ENCODE measurements at regions not wholly inside any gene's neighbourhood (a gene's known extent, or its start where the extent isn't known, plus 50 kb on each side); places are given as distances from the start of the nearest gene placed in this dataset.

DNA sequence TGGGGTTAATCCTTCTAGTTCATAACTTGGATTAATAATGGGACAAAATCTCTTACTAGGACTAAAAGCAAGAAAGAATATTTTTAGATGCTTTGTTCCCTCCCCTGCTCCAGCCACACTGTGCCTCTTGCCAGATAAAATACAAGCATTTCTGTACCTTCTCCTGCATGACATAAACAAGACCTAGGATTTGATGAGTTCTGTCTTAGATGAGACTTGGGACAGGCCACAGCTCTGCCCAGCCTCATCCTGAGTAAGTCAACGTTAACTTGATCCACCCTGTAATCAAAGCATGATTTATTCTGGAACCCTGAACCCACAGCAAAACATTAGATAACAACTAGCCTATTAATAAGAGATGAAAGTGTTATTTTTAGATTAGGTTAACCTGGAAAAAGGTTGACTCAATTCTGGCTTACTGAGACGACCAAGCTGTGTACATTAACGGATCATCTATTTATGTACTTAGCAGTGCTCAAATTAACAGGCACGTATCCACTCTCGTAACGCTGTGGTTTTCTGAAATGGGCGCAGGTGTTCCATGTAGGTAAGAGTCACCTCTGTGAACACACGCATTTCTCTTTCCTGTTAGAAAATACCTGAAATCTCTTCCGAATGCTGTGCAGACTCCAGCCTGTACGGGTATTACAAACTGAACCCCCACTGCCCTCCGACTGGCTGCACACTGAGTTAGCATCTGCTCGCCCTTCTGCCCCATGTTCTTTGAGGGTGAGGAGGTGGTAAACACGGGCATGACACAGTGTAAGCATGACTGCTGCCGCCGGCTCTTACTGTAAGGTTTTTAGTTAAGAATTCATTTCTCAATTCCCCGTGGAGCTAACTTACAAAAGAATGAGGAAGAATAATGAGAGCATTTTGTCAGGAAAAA is 132.1 kb upstream of the FOXQ1 start:
- Histone ChIP-seq H3K4me1 (peaks cover 0 to 14% (median 0%) of the 10 kb centered on the region in 4 donors), H3K27ac (no peak overlapping the region), H3K9me3 (no peaks in the 10 kb centered on the region), H3K27me3 (no peaks in the 10 kb centered on the region), H3K36me3 (no peaks in the 10 kb centered on the region), H3K4me3 (no peak overlapping the region)
- ATAC-seq (peak in 1 of 4 donors; percentile 37), DNase-seq (no peak)
- 37% methylated on average over 16 of the region's 16 CpGs for WGBS (ENCODE audit: insufficient coverage, low coverage, low lambda C conversion rate, missing lambda C conversion rate)
- intact Hi-C loops (cut with DNase I) = no loop called here
- TF ChIP-seq POLR2A (IDR thresholded peaks at IDR 0.05) = no peak
- TF ChIP-seq, protein P1, sequence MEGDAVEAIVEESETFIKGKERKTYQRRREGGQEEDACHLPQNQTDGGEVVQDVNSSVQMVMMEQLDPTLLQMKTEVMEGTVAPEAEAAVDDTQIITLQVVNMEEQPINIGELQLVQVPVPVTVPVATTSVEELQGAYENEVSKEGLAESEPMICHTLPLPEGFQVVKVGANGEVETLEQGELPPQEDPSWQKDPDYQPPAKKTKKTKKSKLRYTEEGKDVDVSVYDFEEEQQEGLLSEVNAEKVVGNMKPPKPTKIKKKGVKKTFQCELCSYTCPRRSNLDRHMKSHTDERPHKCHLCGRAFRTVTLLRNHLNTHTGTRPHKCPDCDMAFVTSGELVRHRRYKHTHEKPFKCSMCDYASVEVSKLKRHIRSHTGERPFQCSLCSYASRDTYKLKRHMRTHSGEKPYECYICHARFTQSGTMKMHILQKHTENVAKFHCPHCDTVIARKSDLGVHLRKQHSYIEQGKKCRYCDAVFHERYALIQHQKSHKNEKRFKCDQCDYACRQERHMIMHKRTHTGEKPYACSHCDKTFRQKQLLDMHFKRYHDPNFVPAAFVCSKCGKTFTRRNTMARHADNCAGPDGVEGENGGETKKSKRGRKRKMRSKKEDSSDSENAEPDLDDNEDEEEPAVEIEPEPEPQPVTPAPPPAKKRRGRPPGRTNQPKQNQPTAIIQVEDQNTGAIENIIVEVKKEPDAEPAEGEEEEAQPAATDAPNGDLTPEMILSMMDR (IDR thresholded peaks at IDR 0.05) = no peak

- DNase-seq (no peak), ATAC-seq (peak in 3 of 4 donors; percentile 28 to 55 (median 31))
- Histone ChIP-seq H3K4me1 (peaks cover 0 to 14% (median 0%) of the 10 kb centered on the region in 4 donors), H3K27me3 (no peaks in the 10 kb centered on the region), H3K36me3 (no peaks in the 10 kb centered on the region), H3K27ac (no peak overlapping the region), H3K9me3 (no peaks in the 10 kb centered on the region), H3K4me3 (no peak overlapping the region)
- whole genome bisulfite sequencing (ENCODE audit: insufficient coverage, low coverage, low lambda C conversion rate, missing lambda C conversion rate) = 63% methylated on average over 2 of the region's 3 CpGs
- intact Hi-C loops (cut with DNase I) = no loop called here
- TF ChIP-seq, protein P1 (IDR thresholded peaks at IDR 0.05) = no peak
- no peak for TF ChIP-seq POLR2A (IDR thresholded peaks at IDR 0.05)
Measured at GRCh38 chr6:1178590-1178989, 133.3 kb upstream of the FOXQ1 start.

DNA sequence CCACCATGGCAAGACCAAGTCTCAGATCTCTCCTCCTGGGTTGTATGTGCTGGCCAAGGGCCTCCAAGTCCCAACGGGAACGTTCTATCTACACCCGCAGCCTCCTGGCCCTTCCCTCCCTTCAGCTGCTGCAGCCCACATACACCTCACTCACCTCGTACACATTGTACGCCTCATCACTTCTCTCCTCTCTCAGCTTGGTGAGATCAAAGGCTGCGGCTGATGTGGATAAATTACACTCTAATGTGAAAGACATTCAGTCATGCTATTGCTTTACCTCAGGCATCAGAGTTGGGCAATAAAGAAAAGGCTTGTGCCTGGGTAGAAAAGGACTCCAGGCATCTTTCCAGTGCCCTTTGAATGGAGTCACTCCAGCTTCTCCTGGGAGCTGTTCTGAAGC is 135.3 kb upstream of the FOXQ1 start:
- DNase-seq = no peak
- no peaks in the 10 kb centered on the region for H3K4me1 ChIP-seq
- no peaks in the 10 kb centered on the region for H3K9me3 ChIP-seq
- H3K27me3 ChIP-seq = no peaks in the 10 kb centered on the region
- TF ChIP-seq, protein P1 (IDR thresholded peaks at IDR 0.05) = no peak
- TF ChIP-seq POLR2A (IDR thresholded peaks at IDR 0.05) = no peak
- intact Hi-C loops (cut with DNase I) = no loop called here
- H3K36me3 ChIP-seq = no peaks in the 10 kb centered on the region
- H3K4me3 ChIP-seq = no peak overlapping the region
- no peak for ATAC-seq
- 79% methylated on average over 6 of the region's 6 CpGs for WGBS (ENCODE audit: insufficient coverage, low coverage, low lambda C conversion rate, missing lambda C conversion rate)
- no peak overlapping the region for H3K27ac ChIP-seq

- Histone ChIP-seq H3K27ac (no peak overlapping the region), H3K36me3 (no peaks in the 10 kb centered on the region), H3K4me3 (no peak overlapping the region), H3K27me3 (no peaks in the 10 kb centered on the region), H3K4me1 (no peaks in the 10 kb centered on the region), H3K9me3 (no peaks in the 10 kb centered on the region)
- intact Hi-C loops (cut with DNase I) = no loop called here
- DNase-seq (no peak), ATAC-seq (no peak)
- TF ChIP-seq POLR2A (IDR thresholded peaks at IDR 0.05) = no peak
- TF ChIP-seq, protein P1 (IDR thresholded peaks at IDR 0.05) = no peak
- 58% methylated on average over 4 of the region's 4 CpGs for WGBS (ENCODE audit: insufficient coverage, low coverage, low lambda C conversion rate, missing lambda C conversion rate)
Measured at GRCh38 chr6:1175877-1176276, 136.0 kb upstream of the FOXQ1 start.
